ENCODE measurements at regions not wholly inside any gene's neighbourhood (a gene's known extent, or its start where the extent isn't known, plus 50 kb on each side); places are given as distances from the start of the nearest gene placed in this dataset.
"Not testable (repeated sequence)": the region's sequence is repeated elsewhere in the genome, so short reads cannot be mapped to it uniquely, and the experiment has no call there.

DNA sequence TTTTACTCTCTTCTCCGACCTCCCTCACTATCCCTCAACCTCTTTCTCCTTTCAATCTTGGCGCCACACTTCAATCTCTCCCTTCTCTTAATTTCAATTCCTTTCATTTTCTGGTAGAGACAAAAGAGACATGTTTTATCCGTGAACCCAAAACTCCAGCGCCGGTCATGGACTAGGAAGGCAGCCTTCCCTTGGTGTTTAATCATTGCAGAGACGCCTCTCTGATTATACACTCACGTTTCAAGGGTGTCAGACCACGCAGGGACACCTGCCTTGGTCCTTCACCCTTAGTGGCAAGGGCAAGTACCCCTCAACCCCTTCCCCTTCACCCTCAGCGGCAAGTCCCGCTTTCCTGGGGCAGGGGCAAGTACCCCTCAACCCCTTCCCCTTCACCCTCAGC, 92.3 kb upstream of the CCDC180 start:
- not testable (repeated sequence) for H3K36me3 ChIP-seq (ENCODE audit: control insufficient read depth in 1 of 2, insufficient read depth in 2 of 2, low read length in 2 of 2); H2BK120ac ChIP-seq (ENCODE audit: insufficient read depth, low read length, poor library complexity); H2AFZ ChIP-seq (ENCODE audit: insufficient read depth, low read length, poor library complexity); H3K4ac ChIP-seq (ENCODE audit: low read depth, low read length); H3K9me3 ChIP-seq (ENCODE audit: insufficient read depth, low read depth, low read length); H3K18ac ChIP-seq (ENCODE audit: low read length); H4K91ac ChIP-seq (ENCODE audit: low read depth, low read length); H4K8ac ChIP-seq (ENCODE audit: low read depth, low read length); H3K4me3 ChIP-seq (ENCODE audit: low read depth, low read length); H3K4me2 ChIP-seq (ENCODE audit: low read length); H2AK5ac ChIP-seq (ENCODE audit: low read length); H3K14ac ChIP-seq (ENCODE audit: low read length); H3K27ac ChIP-seq (ENCODE audit: low read depth, low read length); H3K4me1 ChIP-seq (ENCODE audit: control insufficient read depth in 1 of 2, insufficient read depth in 2 of 2, low read length in 2 of 2); H3K27me3 ChIP-seq (ENCODE audit: insufficient read depth, low read length); H3K79me1 ChIP-seq (ENCODE audit: low read length); H2BK5ac ChIP-seq (ENCODE audit: low read depth, low read length, poor library complexity); H4K12ac ChIP-seq (ENCODE audit: low read depth, low read length); H3K9ac ChIP-seq (ENCODE audit: low read length); H3K79me2 ChIP-seq (ENCODE audit: control insufficient read depth, insufficient read depth, low read length, poor library complexity); H2BK12ac ChIP-seq (ENCODE audit: low read length); H3K23ac ChIP-seq (ENCODE audit: low read length); DNase-seq
- WGBS (ENCODE audit: extremely low coverage, insufficient coverage, insufficient read length) = no CpG with 5 or more reads among the region's 10 CpGs

DNA sequence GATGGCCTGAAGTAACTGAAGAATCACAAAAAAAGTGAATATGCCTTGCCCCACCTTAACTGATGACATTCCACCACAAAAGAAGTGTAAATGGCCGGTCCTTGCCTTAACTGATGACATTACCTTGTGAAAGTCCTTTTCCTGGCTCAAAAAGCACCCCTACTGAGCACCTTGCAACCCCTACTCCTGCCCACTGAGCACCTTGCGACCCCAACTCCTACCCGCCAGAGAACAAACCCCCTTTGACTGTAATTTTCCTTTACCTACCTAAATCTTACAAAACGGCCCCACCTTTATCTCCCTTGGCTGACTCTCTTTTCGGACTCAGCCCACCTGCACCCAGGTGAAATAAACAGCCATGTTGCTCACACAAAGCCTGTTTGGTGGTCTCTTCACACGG, 92.9 kb upstream of the CCDC180 start:
- no CpG with 5 or more reads among the region's 6 CpGs for WGBS (ENCODE audit: extremely low coverage, insufficient coverage, insufficient read length)
- H2AK5ac ChIP-seq (ENCODE audit: low read length); DNase-seq; H3K18ac ChIP-seq (ENCODE audit: low read length); H3K27me3 ChIP-seq (ENCODE audit: insufficient read depth, low read length); H2AFZ ChIP-seq (ENCODE audit: insufficient read depth, low read length, poor library complexity); H3K27ac ChIP-seq (ENCODE audit: low read depth, low read length); H2BK5ac ChIP-seq (ENCODE audit: low read depth, low read length, poor library complexity); H2BK120ac ChIP-seq (ENCODE audit: insufficient read depth, low read length, poor library complexity); H3K4me3 ChIP-seq (ENCODE audit: low read depth, low read length); H2BK12ac ChIP-seq (ENCODE audit: low read length); H4K12ac ChIP-seq (ENCODE audit: low read depth, low read length); H3K9me3 ChIP-seq (ENCODE audit: insufficient read depth, low read depth, low read length); H3K4me2 ChIP-seq (ENCODE audit: low read length); H3K79me1 ChIP-seq (ENCODE audit: low read length); H3K4me1 ChIP-seq (ENCODE audit: control insufficient read depth in 1 of 2, insufficient read depth in 2 of 2, low read length in 2 of 2); H4K91ac ChIP-seq (ENCODE audit: low read depth, low read length); H3K23ac ChIP-seq (ENCODE audit: low read length); H3K4ac ChIP-seq (ENCODE audit: low read depth, low read length); H3K79me2 ChIP-seq (ENCODE audit: control insufficient read depth, insufficient read depth, low read length, poor library complexity); H3K9ac ChIP-seq (ENCODE audit: low read length); H3K14ac ChIP-seq (ENCODE audit: low read length); H3K36me3 ChIP-seq (ENCODE audit: control insufficient read depth in 1 of 2, insufficient read depth in 2 of 2, low read length in 2 of 2); H4K8ac ChIP-seq (ENCODE audit: low read depth, low read length): not testable (repeated sequence)

DNA sequence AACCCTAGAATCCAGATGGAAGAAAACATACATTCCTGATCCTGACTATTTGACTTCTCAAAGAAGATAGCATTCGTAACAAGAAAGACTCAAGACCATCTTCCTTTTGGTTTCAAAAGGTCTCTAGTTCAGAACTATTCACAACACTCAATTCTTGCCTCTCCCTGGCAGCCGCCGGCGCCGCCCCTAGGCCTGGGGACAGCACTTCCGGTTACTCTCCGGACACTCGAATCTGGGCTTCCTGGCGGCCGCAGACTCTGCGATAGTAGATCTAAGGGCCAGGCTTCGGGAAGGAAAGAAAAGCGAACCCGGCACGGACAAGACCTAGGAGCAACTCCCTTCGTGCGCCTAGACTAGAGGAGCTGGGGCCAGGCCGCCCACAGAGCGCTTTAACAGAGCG, 107.8 kb upstream of the CCDC180 start:
- H2BK12ac ChIP-seq (ENCODE audit: low read length); H3K23ac ChIP-seq (ENCODE audit: low read length); H3K4me1 ChIP-seq (ENCODE audit: control insufficient read depth in 1 of 2, insufficient read depth in 2 of 2, low read length in 2 of 2); H2BK120ac ChIP-seq (ENCODE audit: insufficient read depth, low read length, poor library complexity); H3K4me2 ChIP-seq (ENCODE audit: low read length); H4K12ac ChIP-seq (ENCODE audit: low read depth, low read length); H2AFZ ChIP-seq (ENCODE audit: insufficient read depth, low read length, poor library complexity); H2AK5ac ChIP-seq (ENCODE audit: low read length); H3K27me3 ChIP-seq (ENCODE audit: insufficient read depth, low read length); H3K4me3 ChIP-seq (ENCODE audit: low read depth, low read length); H3K36me3 ChIP-seq (ENCODE audit: control insufficient read depth in 1 of 2, insufficient read depth in 2 of 2, low read length in 2 of 2); H4K8ac ChIP-seq (ENCODE audit: low read depth, low read length); H3K4ac ChIP-seq (ENCODE audit: low read depth, low read length); H3K9ac ChIP-seq (ENCODE audit: low read length); H3K9me3 ChIP-seq (ENCODE audit: insufficient read depth, low read depth, low read length); H2BK5ac ChIP-seq (ENCODE audit: low read depth, low read length, poor library complexity); H3K27ac ChIP-seq (ENCODE audit: low read depth, low read length); H4K91ac ChIP-seq (ENCODE audit: low read depth, low read length); H3K18ac ChIP-seq (ENCODE audit: low read length); DNase-seq; H3K14ac ChIP-seq (ENCODE audit: low read length); H3K79me2 ChIP-seq (ENCODE audit: control insufficient read depth, insufficient read depth, low read length, poor library complexity); H3K79me1 ChIP-seq (ENCODE audit: low read length): not testable (repeated sequence)
- WGBS (ENCODE audit: extremely low coverage, insufficient coverage, insufficient read length) = no CpG with 5 or more reads among the region's 20 CpGs

DNA sequence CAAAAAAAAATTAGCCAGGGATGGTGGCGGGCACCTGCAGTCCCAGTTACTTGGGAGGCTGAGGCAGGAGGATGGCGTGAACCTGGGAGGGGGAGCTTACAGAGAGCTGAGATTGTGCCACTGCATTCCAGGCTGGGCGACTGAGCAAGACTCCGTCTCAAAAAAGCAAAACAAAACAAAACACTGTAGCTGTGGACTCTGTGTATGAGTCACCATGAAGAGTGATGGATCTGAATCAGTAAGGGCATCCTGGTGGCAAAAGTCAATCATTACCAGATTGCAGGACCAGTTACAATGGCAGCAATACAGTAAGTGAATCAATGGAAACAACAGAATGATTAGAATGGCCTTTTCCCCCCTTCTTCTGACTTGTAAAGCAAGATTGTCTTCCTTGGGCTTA, 113.7 kb upstream of the CCDC180 start:
- H2BK120ac ChIP-seq (ENCODE audit: insufficient read depth, low read length, poor library complexity); H3K4me1 ChIP-seq (ENCODE audit: control insufficient read depth in 1 of 2, insufficient read depth in 2 of 2, low read length in 2 of 2); H4K8ac ChIP-seq (ENCODE audit: low read depth, low read length); H2BK12ac ChIP-seq (ENCODE audit: low read length); H3K14ac ChIP-seq (ENCODE audit: low read length); H3K9me3 ChIP-seq (ENCODE audit: insufficient read depth, low read depth, low read length); H3K27me3 ChIP-seq (ENCODE audit: insufficient read depth, low read length); H2BK5ac ChIP-seq (ENCODE audit: low read depth, low read length, poor library complexity); H3K4me3 ChIP-seq (ENCODE audit: low read depth, low read length); H3K4ac ChIP-seq (ENCODE audit: low read depth, low read length); H3K36me3 ChIP-seq (ENCODE audit: control insufficient read depth in 1 of 2, insufficient read depth in 2 of 2, low read length in 2 of 2); H4K91ac ChIP-seq (ENCODE audit: low read depth, low read length); H3K79me2 ChIP-seq (ENCODE audit: control insufficient read depth, insufficient read depth, low read length, poor library complexity); H3K79me1 ChIP-seq (ENCODE audit: low read length); H2AK5ac ChIP-seq (ENCODE audit: low read length); H3K4me2 ChIP-seq (ENCODE audit: low read length); H3K9ac ChIP-seq (ENCODE audit: low read length); H3K23ac ChIP-seq (ENCODE audit: low read length); H4K12ac ChIP-seq (ENCODE audit: low read depth, low read length); H3K18ac ChIP-seq (ENCODE audit: low read length); H3K27ac ChIP-seq (ENCODE audit: low read depth, low read length); H2AFZ ChIP-seq (ENCODE audit: insufficient read depth, low read length, poor library complexity): not testable (repeated sequence)
- WGBS (ENCODE audit: extremely low coverage, insufficient coverage, insufficient read length) = no CpG with 5 or more reads among the region's 4 CpGs
- DNase-seq = peak in 1 of 2 donors; percentile 10

All from trophoblast cell (in vitro differentiated cells and primary cell).